ENCODE measurements at regions not wholly inside any gene's neighbourhood (a gene's known extent, or its start where the extent isn't known, plus 50 kb on each side); places are given as distances from the start of the nearest gene placed in this dataset.
"Not testable (repeated sequence)": the region's sequence is repeated elsewhere in the genome, so short reads cannot be mapped to it uniquely, and the experiment has no call there.

DNA sequence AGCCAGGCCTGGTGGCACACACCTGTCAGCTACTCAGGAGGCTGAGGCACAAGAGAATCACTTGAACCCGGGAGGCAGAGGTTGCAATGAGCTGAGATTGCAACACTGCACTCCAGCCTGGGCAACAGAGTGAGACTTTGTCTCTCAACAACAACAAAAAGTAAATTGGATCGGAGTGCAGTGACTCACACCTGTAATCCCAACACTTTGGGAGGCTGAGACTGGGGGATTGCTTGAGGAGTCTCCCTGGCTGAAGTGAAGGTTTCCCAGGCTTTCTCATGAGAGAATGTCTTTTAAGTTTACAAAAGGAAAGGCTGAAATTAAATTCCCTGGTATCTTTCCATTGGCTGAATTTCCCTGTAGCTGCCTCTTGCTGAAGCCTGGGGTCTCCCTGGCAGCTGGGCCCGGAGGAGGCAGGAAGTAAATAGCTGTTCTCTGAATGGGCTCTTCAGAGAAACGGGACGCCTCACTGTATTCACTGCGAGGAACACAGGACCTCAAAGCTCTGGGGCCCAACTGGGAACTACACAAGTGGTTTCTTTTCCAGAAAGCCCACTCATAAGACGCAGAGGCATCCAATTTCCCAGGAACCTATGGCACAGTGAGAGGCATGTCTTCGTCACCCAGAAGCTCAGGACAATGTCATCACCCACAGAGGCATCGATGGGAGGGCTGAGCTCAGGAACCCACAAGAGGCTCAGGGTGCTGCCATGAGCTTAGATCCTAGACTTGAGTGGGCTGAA is 77.4 kb upstream of the SMURF2 start:
- intact Hi-C loops (cut with DNase I) = loop anchor here (10.0 kb wide), 1 partner anchor 95 kb away; no protein-coding TSS in a partner anchor
- no peak for DNase-seq (ENCODE audit: low spot score)

DNA sequence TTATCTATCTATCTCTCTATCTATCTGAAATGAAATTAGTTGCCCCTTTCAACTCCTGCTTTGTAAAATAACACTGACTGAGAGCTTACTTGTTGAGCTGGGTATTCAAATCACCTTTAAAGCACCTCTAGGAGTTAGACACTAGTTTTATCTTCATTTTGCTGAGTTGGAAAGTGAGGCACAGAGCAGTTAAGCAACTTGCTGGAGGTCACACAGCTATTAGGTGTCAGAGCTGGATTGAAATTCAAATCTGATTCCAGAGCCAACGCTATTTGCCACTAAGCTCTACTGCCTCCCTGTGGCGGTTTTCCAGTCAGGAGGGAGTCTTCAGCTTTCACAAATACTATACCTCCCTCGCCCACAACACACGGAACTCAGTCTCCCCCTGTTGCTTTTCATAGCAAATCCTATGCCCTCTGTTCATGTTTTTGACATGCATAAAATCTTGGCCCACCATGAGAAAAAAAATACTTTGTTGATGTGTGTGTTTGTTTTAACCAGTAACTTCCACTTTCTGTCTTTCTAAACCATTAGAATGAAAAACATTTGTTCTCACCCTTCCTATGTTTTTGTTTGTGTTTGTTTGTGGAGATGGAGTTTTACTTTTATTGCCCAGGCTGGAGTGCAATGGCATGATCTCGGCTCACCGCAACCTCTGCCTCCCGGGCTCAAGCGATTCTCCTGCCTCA is 74.8 kb upstream of the SMURF2 start:
- intact Hi-C loops (cut with DNase I) = loop anchor here (10.0 kb wide), 1 partner anchor 92 kb away; no protein-coding TSS in a partner anchor
- DNase-seq (ENCODE audit: low spot score) = no peak

DNA sequence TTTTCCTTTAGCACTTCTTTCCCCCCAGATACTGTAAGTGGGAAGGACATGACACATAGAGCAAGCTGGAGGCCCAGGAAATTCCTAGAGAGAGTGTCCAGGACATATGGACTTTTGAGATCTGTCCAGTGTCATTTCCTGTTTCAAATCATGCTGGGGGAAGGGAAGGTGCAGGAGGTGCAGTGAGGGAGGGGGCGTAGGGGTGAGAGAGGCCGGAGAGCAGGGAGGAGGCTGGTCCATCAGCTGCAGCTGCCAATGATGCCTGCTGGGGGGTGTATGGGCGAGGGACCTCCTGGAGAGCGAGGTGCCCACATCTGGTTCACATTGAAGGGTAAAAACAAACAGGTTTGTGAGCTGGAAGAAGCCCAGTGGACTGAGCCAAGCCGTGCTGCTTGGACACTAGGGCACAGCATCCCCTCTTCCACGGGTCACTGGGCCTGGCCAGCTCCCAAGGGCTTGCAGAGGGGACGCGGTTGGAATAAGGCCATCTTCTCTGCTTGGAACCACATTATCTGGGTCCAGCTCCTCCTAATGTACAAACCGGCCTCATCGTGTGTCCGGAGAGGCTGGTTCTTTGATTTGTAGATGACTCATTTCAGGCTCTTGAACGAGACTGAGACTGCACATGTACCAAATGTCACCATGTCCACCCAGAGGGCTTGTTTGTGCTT is 70.4 kb upstream of the SMURF2 start:
- DNase-seq (ENCODE audit: low spot score) = no peak
- intact Hi-C loops (cut with DNase I) = loop anchor here (10.0 kb wide), 1 partner anchor 88 kb away; no protein-coding TSS in a partner anchor

DNA sequence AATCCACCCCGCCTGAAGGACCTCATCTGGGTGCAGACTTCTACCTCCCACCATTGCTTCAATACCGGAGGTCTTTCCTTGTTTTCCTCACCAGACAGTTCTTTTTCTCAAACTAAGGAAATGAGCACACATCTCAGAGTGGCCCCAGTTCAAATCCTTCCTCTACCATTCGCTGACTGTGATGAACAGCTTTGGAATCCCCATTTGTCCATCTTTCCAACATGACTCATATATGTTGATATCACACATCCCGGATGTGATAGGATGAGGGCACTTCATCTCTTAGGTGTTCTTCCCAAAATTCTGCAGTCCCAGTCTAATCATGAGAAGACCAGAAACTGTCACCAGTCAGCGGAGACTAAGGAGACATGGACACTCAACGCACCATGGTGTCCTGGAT is 67.9 kb upstream of the SMURF2 start:
- intact Hi-C loops (cut with DNase I) = loop anchor here (10.0 kb wide), 1 partner anchor 85 kb away; no protein-coding TSS in a partner anchor
- DNase-seq (ENCODE audit: low spot score) = not testable (repeated sequence)

DNA sequence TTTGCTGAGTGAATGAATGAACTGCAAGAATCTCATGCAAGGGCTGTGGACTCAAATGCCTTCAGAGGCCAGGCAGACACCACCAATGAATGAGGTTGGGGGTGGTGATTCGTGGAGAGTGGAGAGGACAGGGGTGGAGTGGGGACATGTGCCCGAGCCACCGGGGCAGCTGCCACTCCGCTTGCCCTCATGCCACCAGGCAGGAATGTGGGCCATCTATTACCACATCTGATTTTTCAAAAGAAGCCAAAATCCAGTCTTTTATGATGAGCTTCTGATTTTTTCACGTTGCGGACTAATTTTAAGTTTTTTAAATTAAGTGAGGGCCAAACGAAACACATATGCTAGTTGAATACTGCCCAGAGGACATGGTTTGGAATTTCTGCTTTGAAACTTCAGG is 67.1 kb upstream of the SMURF2 start:
- no peak for DNase-seq (ENCODE audit: low spot score)
- intact Hi-C loops (cut with DNase I) = no loop called here

DNA sequence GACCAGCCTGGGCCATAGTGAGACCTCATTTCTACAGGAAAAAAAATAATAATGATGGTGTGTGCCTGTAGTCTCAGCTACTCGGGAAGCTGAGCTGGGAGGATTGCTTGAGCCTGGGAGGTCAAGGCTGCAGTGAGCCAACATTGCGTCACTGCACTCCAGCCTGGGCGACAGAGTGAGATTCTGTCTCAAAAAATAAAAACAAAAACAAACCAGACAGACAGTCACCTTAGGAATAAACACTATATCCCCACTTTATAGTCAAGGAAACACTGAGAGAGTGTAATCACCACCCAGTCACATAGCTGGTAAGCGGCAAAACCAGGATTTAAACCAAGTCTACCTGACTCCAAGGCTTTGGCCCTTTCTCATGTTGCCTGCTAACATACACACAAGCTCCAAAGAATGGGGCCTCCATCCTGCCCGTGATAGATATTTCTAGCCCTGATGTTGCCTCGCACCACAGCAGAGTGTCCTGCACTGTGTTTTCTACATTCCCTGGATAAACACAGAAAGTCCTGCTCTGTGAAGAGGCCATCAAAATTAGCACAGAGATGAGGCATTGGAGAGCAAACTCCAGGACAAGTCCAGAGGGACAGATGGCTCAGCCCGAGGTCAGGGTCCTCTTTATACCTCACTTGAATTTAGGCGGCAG is 66.1 kb upstream of the SMURF2 start:
- intact Hi-C loops (cut with DNase I) = no loop called here
- DNase-seq (ENCODE audit: low spot score) = no peak

DNA sequence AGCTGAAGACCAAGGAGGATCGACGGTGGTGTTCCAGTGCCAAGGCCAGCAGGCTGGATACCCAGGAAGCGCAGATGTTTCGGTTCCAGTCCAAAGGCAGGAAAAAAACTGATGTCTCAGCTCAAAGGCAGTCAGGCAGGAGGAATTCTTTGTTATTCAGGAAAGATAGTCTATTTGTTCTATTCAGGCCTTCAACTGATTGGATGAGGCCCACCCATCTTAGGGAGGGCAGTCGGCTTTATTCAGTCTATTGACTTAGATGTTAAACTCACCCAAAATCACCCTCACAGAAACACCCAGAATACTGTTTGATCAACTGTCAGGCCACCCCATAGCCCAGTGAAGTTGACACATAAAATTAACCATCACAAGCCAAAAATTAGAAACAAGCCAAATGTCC is 63.9 kb upstream of the SMURF2 start:
- DNase-seq (ENCODE audit: low spot score); intact Hi-C loops (cut with DNase I): not testable (repeated sequence)

DNA sequence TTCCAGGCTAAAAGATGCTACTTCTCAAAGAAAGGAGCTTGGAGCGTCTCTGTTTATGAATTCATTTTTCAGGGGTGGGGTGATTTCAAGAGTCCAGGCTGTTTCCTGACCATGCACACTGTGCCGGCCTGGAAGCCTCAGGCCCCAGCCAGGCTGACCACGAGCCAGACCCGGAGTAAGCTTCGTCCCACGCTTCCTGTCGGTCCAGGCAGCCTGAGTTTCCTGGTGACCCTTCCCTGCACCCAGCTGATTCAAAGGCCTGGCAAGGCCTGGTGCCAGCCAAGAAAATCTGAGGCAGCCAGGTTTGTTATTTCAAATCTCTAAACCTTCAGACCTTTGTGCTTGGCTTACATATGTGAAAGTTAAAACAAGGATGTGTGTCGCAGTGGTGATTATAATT is 62.1 kb upstream of the SMURF2 start:
- intact Hi-C loops (cut with DNase I) = not testable (repeated sequence)
- DNase-seq (ENCODE audit: low spot score) = peak; percentile 89

DNA sequence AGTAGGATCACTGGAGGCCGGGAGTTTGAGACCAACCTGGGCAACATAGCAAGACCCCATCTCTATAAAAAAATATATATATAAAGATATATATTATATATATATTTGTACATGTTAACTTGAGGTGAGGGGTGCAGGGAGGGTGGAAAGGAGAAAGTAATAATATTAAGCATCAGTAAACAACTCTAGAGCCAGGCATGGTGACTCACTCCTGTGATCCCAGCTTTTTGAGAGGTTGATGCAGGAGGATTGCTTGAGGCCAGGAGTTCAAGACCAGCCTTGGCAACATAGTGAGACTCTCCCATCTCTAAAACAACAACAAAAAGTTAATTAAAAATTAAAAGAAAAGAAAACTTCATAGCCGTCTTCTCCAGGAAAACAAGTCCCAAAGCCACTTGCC is 61.7 kb upstream of the SMURF2 start:
- no peak for DNase-seq (ENCODE audit: low spot score)
- intact Hi-C loops (cut with DNase I) = no loop called here

DNA sequence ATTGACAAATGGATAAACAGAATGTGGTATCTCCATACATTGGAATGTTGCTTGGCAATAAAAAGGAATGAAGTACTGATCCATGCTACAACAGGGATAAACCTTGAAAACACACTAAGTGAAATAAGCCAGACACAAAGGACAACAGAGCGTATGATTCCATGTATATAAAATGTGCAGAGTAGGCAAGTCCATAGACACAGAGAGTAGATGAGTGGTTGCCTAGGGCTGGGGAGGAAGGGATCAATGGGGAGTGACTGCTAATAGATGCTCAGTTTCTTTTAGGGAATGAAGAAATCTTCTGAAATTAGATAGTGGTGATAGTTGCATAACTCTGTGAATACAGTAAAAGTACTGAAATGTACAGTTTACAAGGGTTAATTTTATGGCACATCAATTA is 59.4 kb upstream of the SMURF2 start:
- intact Hi-C loops (cut with DNase I); DNase-seq (ENCODE audit: low spot score): not testable (repeated sequence)

DNA sequence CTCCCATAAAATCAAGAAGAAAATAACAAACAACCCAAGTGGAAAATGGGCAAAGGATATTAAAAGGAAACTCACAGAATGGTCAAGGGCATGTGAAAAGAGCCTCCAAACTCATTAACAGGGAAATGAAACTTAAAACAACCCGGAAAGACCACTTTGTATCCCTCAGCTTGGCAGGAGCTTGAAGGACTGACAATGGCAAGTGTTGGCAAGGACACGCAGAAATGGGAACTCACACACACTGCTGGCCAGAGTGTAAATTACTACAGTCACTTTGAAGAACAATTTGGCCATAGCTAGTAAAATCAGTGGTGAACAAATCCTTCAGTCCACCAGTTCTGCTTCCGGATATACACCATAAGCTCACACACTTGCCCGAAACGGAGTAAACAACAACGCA is 58.1 kb upstream of the SMURF2 start:
- DNase-seq (ENCODE audit: low spot score); intact Hi-C loops (cut with DNase I): not testable (repeated sequence)

DNA sequence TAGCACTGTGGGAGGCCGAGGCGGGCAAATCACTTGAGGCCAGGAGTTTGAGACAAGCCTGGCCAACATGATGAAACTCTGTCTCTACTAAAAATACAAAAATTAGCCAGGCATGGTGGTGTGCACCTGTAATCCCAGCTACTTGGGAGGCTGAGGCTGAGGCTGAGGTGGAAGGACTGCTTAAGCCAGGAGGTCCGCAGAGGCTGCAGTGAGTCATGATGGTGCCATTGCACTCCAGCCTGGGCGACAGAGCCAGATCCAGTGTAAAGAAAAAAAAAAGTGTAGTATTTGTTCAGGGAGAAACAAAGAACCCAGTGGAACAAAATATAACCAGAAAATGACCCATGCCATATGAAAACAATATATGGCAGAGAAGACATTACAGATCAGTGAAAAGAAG is 57.4 kb upstream of the SMURF2 start:
- DNase-seq (ENCODE audit: low spot score); intact Hi-C loops (cut with DNase I): not testable (repeated sequence)

DNA sequence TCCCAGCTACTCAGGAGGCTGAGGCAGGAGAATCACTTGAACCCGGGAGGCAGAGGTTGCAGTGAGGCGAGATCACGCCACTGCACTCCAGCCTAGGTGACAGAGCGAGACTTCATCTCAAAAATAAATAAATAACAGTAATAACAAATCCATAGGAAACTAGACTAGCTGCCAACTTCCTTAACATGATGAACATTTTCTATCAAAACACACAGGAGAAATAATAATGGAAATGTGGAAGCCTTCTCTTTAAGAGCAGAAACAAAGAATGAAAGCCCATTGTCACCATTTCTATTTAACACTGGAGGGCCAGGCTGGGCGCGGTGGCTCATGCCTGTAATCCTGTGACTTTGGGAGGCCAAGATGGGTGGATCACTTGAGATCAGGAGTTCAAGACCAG is 56.7 kb upstream of the SMURF2 start:
- DNase-seq (ENCODE audit: low spot score); intact Hi-C loops (cut with DNase I): not testable (repeated sequence)

DNA sequence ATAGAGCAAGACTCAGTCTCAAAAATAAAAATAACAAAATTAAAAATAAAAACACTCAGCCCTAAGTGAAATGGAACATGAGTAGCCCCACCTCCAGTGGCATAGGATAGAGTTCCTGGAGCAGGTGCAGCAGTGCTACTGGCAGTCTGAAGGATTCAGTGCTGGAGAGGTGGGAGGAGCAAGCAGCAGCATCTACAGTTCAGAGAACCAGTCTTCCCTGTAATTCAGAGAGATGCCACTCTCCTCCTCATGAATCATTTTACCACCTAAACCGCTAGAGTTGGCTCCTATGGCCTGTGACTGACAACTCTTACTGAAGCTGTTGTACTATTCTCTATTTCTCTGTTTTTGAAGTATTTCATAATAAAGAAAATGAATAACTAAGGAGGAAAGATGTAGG is 56.0 kb upstream of the SMURF2 start:
- intact Hi-C loops (cut with DNase I) = no loop called here
- no peak for DNase-seq (ENCODE audit: low spot score)

DNA sequence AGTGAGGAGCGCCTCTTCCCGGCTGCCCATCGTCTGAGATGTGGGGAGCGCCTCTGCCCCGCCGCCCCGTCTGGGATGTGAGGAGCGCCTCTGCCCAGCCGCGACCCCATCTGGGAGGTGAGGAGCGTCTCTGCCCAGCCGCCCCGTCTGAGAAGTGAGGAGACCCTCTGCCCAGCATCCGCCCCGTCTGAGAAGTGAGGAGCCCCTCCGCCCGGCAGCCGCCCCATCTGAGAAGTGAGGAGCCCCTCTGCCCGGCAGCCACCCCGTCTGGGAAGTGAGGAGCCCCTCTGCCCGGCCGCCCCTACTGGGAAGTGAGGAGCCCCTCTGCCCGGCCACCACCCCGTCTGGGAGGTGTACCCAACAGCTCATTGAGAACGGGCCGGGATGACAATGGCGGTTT is 54.4 kb upstream of the SMURF2 start:
- DNase-seq (ENCODE audit: low spot score); intact Hi-C loops (cut with DNase I): not testable (repeated sequence)

DNA sequence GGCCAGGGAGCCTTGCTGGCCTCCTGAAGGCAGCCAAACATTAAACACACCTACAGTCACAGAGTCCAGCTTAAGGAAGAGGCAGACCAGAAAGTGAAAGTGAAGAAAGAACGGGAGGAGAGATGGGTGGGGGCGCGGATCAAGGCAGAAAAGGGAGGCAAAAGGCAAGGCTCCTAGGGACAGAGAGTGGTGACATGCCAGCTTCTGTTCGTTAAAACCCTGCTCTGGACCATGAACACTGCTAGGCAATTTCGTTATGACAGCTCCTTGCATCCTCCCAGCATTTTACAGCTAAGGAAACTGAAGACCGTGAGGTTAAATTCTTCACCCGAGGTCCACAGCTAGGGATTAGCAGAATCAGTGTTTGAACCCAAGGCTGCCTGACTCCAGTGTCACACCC is 51.7 kb upstream of the SMURF2 start:
- DNase-seq (ENCODE audit: low spot score); intact Hi-C loops (cut with DNase I): not testable (repeated sequence)

DNA sequence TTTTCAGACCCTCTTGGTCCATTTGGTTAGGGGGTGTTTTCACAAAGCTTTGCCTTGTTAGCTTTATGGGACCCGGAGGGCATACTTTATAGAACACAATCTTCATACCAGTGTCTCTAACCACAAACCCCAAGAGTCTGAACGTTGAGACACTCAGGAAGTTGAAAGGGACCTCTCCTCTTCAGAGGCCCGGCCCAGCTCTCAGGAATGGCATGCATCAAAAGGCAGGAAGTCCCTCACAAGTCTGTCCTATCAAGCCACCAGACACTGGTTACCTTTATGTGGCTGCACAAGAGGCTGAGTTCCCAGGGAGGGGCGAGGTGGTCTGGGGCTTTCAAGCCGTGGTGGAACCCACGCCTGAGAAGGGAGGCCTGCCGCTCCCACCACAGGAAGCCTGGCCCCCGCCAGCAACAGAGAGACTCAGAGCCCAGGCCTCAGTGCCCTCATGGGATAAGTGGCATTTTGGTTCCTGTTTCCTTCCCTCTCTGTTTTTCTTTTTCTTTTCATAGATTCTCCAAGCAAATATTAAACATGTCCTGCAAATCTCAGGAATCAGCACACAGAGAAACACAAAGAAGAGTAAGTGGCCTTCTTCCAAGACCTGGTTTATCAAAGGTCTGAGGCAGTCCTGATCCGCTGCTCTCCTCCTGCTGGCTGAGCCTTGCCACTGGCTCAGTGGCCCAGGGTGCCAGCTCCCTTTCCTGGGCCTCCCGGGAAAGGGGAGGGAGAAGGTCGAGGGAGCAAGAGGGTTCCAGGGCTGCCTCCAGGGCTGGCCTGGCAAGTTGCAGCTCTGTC is 50.6 kb upstream of the SMURF2 start:
- DNase-seq (ENCODE audit: low spot score); intact Hi-C loops (cut with DNase I): not testable (repeated sequence)

Measured in cardiac septum (tissue), 1 donor.